A549 (cell line): ENCODE measurements at regions not wholly inside any gene's neighbourhood (a gene's known extent, or its start where the extent isn't known, plus 50 kb on each side); places are given as distances from the start of the nearest gene placed in this dataset.

Experiments used
- ATAC-seq, 2 experiments: fragments of 200-7000 bp in 1 of 2; fragments of >200 bp in 1 of 2; cut with Nextera tagmentation in 1 of 2; cut with Tn5 transposase in 1 of 2; 3 replicates each; pipeline versions ENCODE4 v1.8.0 to v1.9.1; 2018 to 2020; ENCODE audit warnings: mild to moderate bottlenecking in 1 of 2, moderate library complexity in 1 of 2
- CTCF ChIA-PET: fragments of 300-600 bp; sonication (Branson Sonifier 250); formaldehyde crosslinking; extraction: SDS; loops from one replicate; lab custom pipeline; 2021; ENCODE audit warnings: antibody characterized with exemption, inconsistent platforms; lab: Yijun Ruan, JAX
- POLR2A ChIA-PET: fragments of 350-600 bp; formaldehyde crosslinking; extraction: SDS; loops from one replicate; lab custom pipeline; 2021; ENCODE audit warnings: antibody characterized with exemption, inconsistent platforms; lab: Yijun Ruan, JAX
- DNase-seq, 2 experiments: peaks; one replicate each; pipeline versions ENCODE4 v3.0.0 to v3.0.0-alpha.2; 2011 to 2016; ENCODE audit warnings: low read depth in 1 of 2, low spot score in 1 of 2
- FAIRE-seq: peaks from 2 replicates; lab custom pipeline; 2011; peaks lifted over from hg19 to GRCh38; lab: Jason Lieb, UNC
- H3K27ac ChIP-seq, 2 experiments: fragments of >200 bp; sonication (Bioruptor Twin); formaldehyde crosslinking; 3 replicates each; pipeline ENCODE4 v1.5.1; 2016 to 2017
- H3K4me1 ChIP-seq: fragments of >200 bp; sonication (Bioruptor Twin); formaldehyde crosslinking; 3 replicates; pipeline ENCODE4 v1.6.1; 2016
- H3K4me2 ChIP-seq: fragments of >200 bp; sonication (Bioruptor Twin); formaldehyde crosslinking; 3 replicates; pipeline ENCODE4 v1.6.1; 2016
- H3K4me3 ChIP-seq: fragments of >200 bp; sonication (Bioruptor Twin); formaldehyde crosslinking; 3 replicates; pipeline ENCODE4 v1.5.1; 2016
- H3K9me3 ChIP-seq: fragments of >200 bp; sonication (Bioruptor Twin); formaldehyde crosslinking; 3 replicates; pipeline ENCODE4 v1.6.1; 2016
- CBX2 ChIP-seq: fragments of 200-600 bp; sonication (generic); IDR thresholded peaks from 2 replicates; pipeline ENCODE4 v1.6.1; 2016; ENCODE audit warnings: low read depth, mild to moderate bottlenecking, borderline replicate concordance
- CBX8 ChIP-seq: fragments of 200-600 bp; sonication (generic); IDR thresholded peaks from 2 replicates; pipeline ENCODE4 v1.6.1; 2016
- CEBPB ChIP-seq, 2 experiments: fragments of >200 bp in 1 of 2; sonication (Bioruptor Twin) in 1 of 2; formaldehyde crosslinking in 1 of 2; IDR thresholded peaks; 2 replicates each; pipeline ENCODE4 v1.6.1; 2012 to 2016
- CHD2 ChIP-seq: fragments of 150-350 bp; IDR thresholded peaks from 2 replicates; pipeline ENCODE4 v1.6.1; 2014; ENCODE audit warnings: low read length; ENCODE audit not compliant: partially characterized antibody
- CHD4 ChIP-seq: fragments of 200-600 bp; sonication (generic); IDR thresholded peaks from 2 replicates; pipeline ENCODE4 v1.6.1; 2016; ENCODE audit warnings: antibody characterized with exemption, mild to moderate bottlenecking, borderline replicate concordance
- E2F6 ChIP-seq: IDR thresholded peaks from 2 replicates; pipeline ENCODE4 v1.6.1; 2012; ENCODE audit warnings: low read depth, borderline replicate concordance
- ELK1 ChIP-seq: fragments of 150-350 bp; IDR thresholded peaks from 2 replicates; pipeline ENCODE4 v1.6.1; 2014; ENCODE audit warnings: low read depth, mild to moderate bottlenecking, low read length
- EP300 ChIP-seq, 2 experiments: fragments of >200 bp; sonication (Bioruptor Twin); formaldehyde crosslinking; IDR thresholded peaks; 2 replicates in 1 of 2; 3 replicates in 1 of 2; pipeline ENCODE4 v1.6.1; 2016 to 2017
- ESRRA ChIP-seq: fragments of 150-350 bp; IDR thresholded peaks from 2 replicates; pipeline ENCODE4 v1.6.1; 2014; ENCODE audit warnings: mild to moderate bottlenecking, low read length, borderline replicate concordance
- FOSB ChIP-seq: fragments of 250-450 bp; sonication (Bioruptor Pico); IDR thresholded peaks from 2 replicates; pipeline ENCODE4 v1.5.0; 2020; ENCODE audit warnings: mild to moderate bottlenecking, moderate library complexity
- FOSL2 ChIP-seq, 2 experiments: fragments of 450-650 bp in 1 of 2; fragments of >200 bp in 1 of 2; sonication (Bioruptor Twin) in 1 of 2; formaldehyde crosslinking; IDR thresholded peaks; 2 replicates each; pipeline versions ENCODE4 v1.5.0 to v1.6.1; 2016 to 2020; ENCODE audit warnings: mild to moderate bottlenecking in 1 of 2, moderate library complexity in 1 of 2
- FOXS1 ChIP-seq: fragments of 250-450 bp; sonication (Bioruptor Pico); IDR thresholded peaks from 2 replicates; pipeline ENCODE4 v1.5.0; 2020; ENCODE audit warnings: mild to moderate bottlenecking, moderate library complexity
- HDAC2 ChIP-seq: fragments of 200-600 bp; sonication (generic); IDR thresholded peaks from 2 replicates; pipeline ENCODE4 v1.6.1; 2016
- HEYL ChIP-seq: fragments of 250-450 bp; sonication (Bioruptor Pico); IDR thresholded peaks from 2 replicates; pipeline ENCODE4 v1.8.0; 2021; ENCODE audit warnings: mild to moderate bottlenecking, moderate library complexity
- HOXA7 ChIP-seq: fragments of 250-450 bp; sonication (Bioruptor Pico); IDR thresholded peaks from 2 replicates; pipeline ENCODE4 v1.5.0; 2020; ENCODE audit warnings: mild to moderate bottlenecking, moderate library complexity
- HOXB13 ChIP-seq: fragments of 250-450 bp; sonication (Bioruptor Pico); IDR thresholded peaks from 2 replicates; pipeline ENCODE4 v1.5.0; 2020; ENCODE audit warnings: low read depth, mild to moderate bottlenecking, moderate library complexity
- MYC ChIP-seq: IDR thresholded peaks from 2 replicates; pipeline ENCODE4 v1.6.1; 2012; ENCODE audit warnings: mild to moderate bottlenecking, inconsistent platforms, low read length, improper control_type of control experiment, borderline replicate concordance
- NFE2L2 ChIP-seq: fragments of 150-350 bp; conservative IDR thresholded peaks from 2 replicates; pipeline ENCODE4 v1.6.1; 2014; ENCODE audit warnings: low read length
- PHF8 ChIP-seq: fragments of 200-600 bp; sonication (generic); IDR thresholded peaks from 2 replicates; pipeline ENCODE4 v1.6.1; 2016; ENCODE audit warnings: low read depth, mild to moderate bottlenecking, antibody characterized with exemption, moderate library complexity, borderline replicate concordance
- POLR2A ChIP-seq: IDR thresholded peaks from 2 replicates; pipeline ENCODE4 v1.6.1; 2012; ENCODE audit warnings: mild to moderate bottlenecking, low read length
- POLR2AphosphoS2 ChIP-seq: conservative IDR thresholded peaks from 2 replicates; pipeline ENCODE4 v1.6.1; 2012; ENCODE audit warnings: low read length, improper control_type of control experiment, inconsistent platforms
- RAD21 ChIP-seq, 2 experiments: fragments of >200 bp in 1 of 2; sonication (Bioruptor Twin) in 1 of 2; formaldehyde crosslinking in 1 of 2; IDR thresholded peaks in 1 of 2; conservative IDR thresholded peaks in 1 of 2; 2 replicates in 1 of 2; 3 replicates in 1 of 2; pipeline ENCODE4 v1.6.1; 2012 to 2018; ENCODE audit warnings: inconsistent platforms in 1 of 2
- RARB ChIP-seq: fragments of 250-450 bp; sonication (Bioruptor Pico); IDR thresholded peaks from 2 replicates; pipeline ENCODE4 v1.8.0; 2021; ENCODE audit warnings: mild to moderate bottlenecking, moderate library complexity
- REST ChIP-seq: fragments of 200-600 bp; sonication (generic); IDR thresholded peaks from 2 replicates; pipeline ENCODE4 v1.6.1; 2016; ENCODE audit warnings: antibody characterized with exemption, mild to moderate bottlenecking, moderate library complexity
- SMC3 ChIP-seq: fragments of >200 bp; sonication (Bioruptor Twin); formaldehyde crosslinking; IDR thresholded peaks from 3 replicates; pipeline ENCODE4 v1.6.1; 2018; ENCODE audit warnings: inconsistent platforms
- SREBF2 ChIP-seq: fragments of 450-650 bp; IDR thresholded peaks from 2 replicates; pipeline ENCODE4 v1.6.1; 2014; ENCODE audit warnings: mild to moderate bottlenecking, moderate library complexity
- TFCP2L1 ChIP-seq: fragments of 250-450 bp; sonication (Bioruptor Pico); IDR thresholded peaks from 2 replicates; pipeline ENCODE4 v1.5.0; 2021; ENCODE audit warnings: mild to moderate bottlenecking
- USF2 ChIP-seq: fragments of 450-650 bp; IDR thresholded peaks from 2 replicates; pipeline ENCODE4 v1.6.1; 2014; ENCODE audit warnings: antibody characterized with exemption
- ZC3H11A ChIP-seq: fragments of 450-650 bp; IDR thresholded peaks from 2 replicates; pipeline ENCODE4 v1.6.1; 2014; ENCODE audit warnings: antibody characterized with exemption, mild to moderate bottlenecking
- ZFP36 ChIP-seq: fragments of 450-650 bp; IDR thresholded peaks from 2 replicates; pipeline ENCODE4 v1.6.1; 2014; ENCODE audit warnings: borderline replicate concordance; ENCODE audit not compliant: partially characterized antibody
- ZNF302 ChIP-seq: fragments of 250-450 bp; sonication (Bioruptor Pico); IDR thresholded peaks from 2 replicates; pipeline ENCODE4 v1.9.0; 2021; ENCODE audit warnings: inconsistent platforms, mild to moderate bottlenecking, moderate library complexity
- ZSCAN20 ChIP-seq: fragments of 250-450 bp; sonication (Bioruptor Pico); IDR thresholded peaks from 2 replicates; pipeline ENCODE4 v1.8.0; 2022; ENCODE audit warnings: mild to moderate bottlenecking, moderate library complexity
- WGBS: methylation state at CpG from one replicate; pipeline ENCODE4 v1.1.6; 2017; ENCODE audit errors: missing lambda C conversion rate; 5-methylcytosine and 5-hydroxymethylcytosine counted together

- Histone ChIP-seq H3K4me2 (no peak overlapping the region), H3K4me3 (no peak overlapping the region), H3K27ac (no peak overlapping the region), H3K9me3 (no peaks in the 10 kb centered on the region), H3K4me1 (no peaks in the 10 kb centered on the region)
- POLR2A ChIA-PET = no interaction called here
- WGBS = 8% methylated on average over 4 of the region's 4 CpGs
- CTCF ChIA-PET = interaction anchor here (1.3 kb wide), 1 partner anchor 30 kb away, joined by 3 read pairs; no protein-coding TSS in a partner anchor
- DNase-seq (no peak), ATAC-seq (no peak), FAIRE-seq (no peak)
- TF ChIP-seq ZFP36 = no peak
- TF ChIP-seq ESRRA = no peak
- no peak for TF ChIP-seq CHD4
- TF ChIP-seq NFE2L2 = no peak
- TF ChIP-seq E2F6 = no peak
- no peak for TF ChIP-seq SREBF2
- no peak for TF ChIP-seq FOSL2 (IDR thresholded peaks at IDR 0.05)
- TF ChIP-seq FOSL2 (CRISPR knock-in tag; IDR thresholded peaks at IDR 0.05) = no peak
- TF ChIP-seq ELK1 = no peak
- TF ChIP-seq TFCP2L1 (CRISPR knock-in tag) = no peak
- TF ChIP-seq POLR2AphosphoS2 = no peak
- no peak for TF ChIP-seq CBX2
- TF ChIP-seq CEBPB (IDR thresholded peaks at IDR 0.05) = no peak
- TF ChIP-seq ZNF302 = no peak
- TF ChIP-seq FOSB (CRISPR knock-in tag) = no peak
- no peak for TF ChIP-seq ZC3H11A
- TF ChIP-seq USF2 = no peak
- TF ChIP-seq HDAC2 = no peak
- TF ChIP-seq RARB (CRISPR knock-in tag) = no peak
- TF ChIP-seq HOXA7 (CRISPR knock-in tag) = no peak
- no peak for TF ChIP-seq HOXB13 (CRISPR knock-in tag)
Measured at GRCh38 chr1:79792219-79792930, 785.8 kb upstream of the ADGRL4 start.

GRCh38 chr1:79791488-79792218 lies 785.1 kb upstream of the ADGRL4 start:
- Histone ChIP-seq H3K27ac (no peak overlapping the region), H3K4me2 (no peak overlapping the region), H3K4me3 (no peak overlapping the region), H3K4me1 (no peaks in the 10 kb centered on the region), H3K9me3 (no peaks in the 10 kb centered on the region)
- ATAC-seq (no peak), FAIRE-seq (no peak), DNase-seq (no peak)
- WGBS = 12% methylated on average over 5 of the region's 5 CpGs
- TF ChIP-seq SREBF2 = no peak
- TF ChIP-seq CHD2 = no peak
- no peak for TF ChIP-seq EP300 (IDR thresholded peaks at IDR 0.05)
- no peak for TF ChIP-seq CEBPB (IDR thresholded peaks at IDR 0.05)
- TF ChIP-seq PHF8 = no peak
- TF ChIP-seq REST = no peak
- TF ChIP-seq TFCP2L1 (CRISPR knock-in tag) = no peak
- TF ChIP-seq RAD21 (conservative IDR thresholded peaks at IDR 0.05 in 1 of 2, IDR thresholded peaks at IDR 0.05 in 1 of 2) = no peak
- no peak for TF ChIP-seq HEYL
- TF ChIP-seq FOXS1 (CRISPR knock-in tag) = no peak
- TF ChIP-seq CBX8 = no peak
- no peak for TF ChIP-seq SMC3
- TF ChIP-seq CBX2 = no peak
- TF ChIP-seq POLR2A = no peak
- TF ChIP-seq ZSCAN20 (CRISPR knock-in tag) = no peak
- no peak for TF ChIP-seq MYC
- TF ChIP-seq ESRRA = no peak
- ChIA-PET CTCF (no interaction called here), POLR2A (no interaction called here)
